ENCODE measurements at regions not wholly inside any gene's neighbourhood (a gene's known extent, or its start where the extent isn't known, plus 50 kb on each side); places are given as distances from the start of the nearest gene placed in this dataset.

- Mint-ChIP-seq H3K36me3 (no peaks in the 10 kb centered on the region), H3K9me3 (no peaks in the 10 kb centered on the region), H3K27me3 (ENCODE audit: low read depth) (no peaks in the 10 kb centered on the region; the same call in 1 of the 2 replicates), H3K4me3 (no peak overlapping the region), H3K4me1 (peaks cover 26% of the 10 kb centered on the region), H3K27ac (no peak overlapping the region)
- TF ChIP-seq MYBL2 (CRISPR knock-in tag; IDR thresholded peaks at IDR 0.05): no peak
- TF ChIP-seq JUN (CRISPR knock-in tag; IDR thresholded peaks at IDR 0.05): no peak
- TF ChIP-seq PRRX2 (CRISPR knock-in tag; IDR thresholded peaks at IDR 0.05): no peak
- TF ChIP-seq OVOL2 (CRISPR knock-in tag; IDR thresholded peaks at IDR 0.05; ENCODE audit: borderline replicate concordance): no peak
- TF ChIP-seq MXD4 (CRISPR knock-in tag; IDR thresholded peaks at IDR 0.05; ENCODE audit: borderline replicate concordance): no peak
- no peak for TF ChIP-seq ZNF138 (CRISPR knock-in tag; conservative IDR thresholded peaks at IDR 0.05)
- TF ChIP-seq ZNF263 (CRISPR knock-in tag; IDR thresholded peaks at IDR 0.05; ENCODE audit: low read depth): no peak
- no peak for TF ChIP-seq NFE2L1 (CRISPR knock-in tag; IDR thresholded peaks at IDR 0.05)
- no peak for TF ChIP-seq GABPB1 (CRISPR knock-in tag; IDR thresholded peaks at IDR 0.05)
- TF ChIP-seq RELA (CRISPR knock-in tag; IDR thresholded peaks at IDR 0.05; ENCODE audit: borderline replicate concordance): no peak
- no peak for TF ChIP-seq NR1H2 (CRISPR knock-in tag; IDR thresholded peaks at IDR 0.05)
- TF ChIP-seq, protein P1, sequence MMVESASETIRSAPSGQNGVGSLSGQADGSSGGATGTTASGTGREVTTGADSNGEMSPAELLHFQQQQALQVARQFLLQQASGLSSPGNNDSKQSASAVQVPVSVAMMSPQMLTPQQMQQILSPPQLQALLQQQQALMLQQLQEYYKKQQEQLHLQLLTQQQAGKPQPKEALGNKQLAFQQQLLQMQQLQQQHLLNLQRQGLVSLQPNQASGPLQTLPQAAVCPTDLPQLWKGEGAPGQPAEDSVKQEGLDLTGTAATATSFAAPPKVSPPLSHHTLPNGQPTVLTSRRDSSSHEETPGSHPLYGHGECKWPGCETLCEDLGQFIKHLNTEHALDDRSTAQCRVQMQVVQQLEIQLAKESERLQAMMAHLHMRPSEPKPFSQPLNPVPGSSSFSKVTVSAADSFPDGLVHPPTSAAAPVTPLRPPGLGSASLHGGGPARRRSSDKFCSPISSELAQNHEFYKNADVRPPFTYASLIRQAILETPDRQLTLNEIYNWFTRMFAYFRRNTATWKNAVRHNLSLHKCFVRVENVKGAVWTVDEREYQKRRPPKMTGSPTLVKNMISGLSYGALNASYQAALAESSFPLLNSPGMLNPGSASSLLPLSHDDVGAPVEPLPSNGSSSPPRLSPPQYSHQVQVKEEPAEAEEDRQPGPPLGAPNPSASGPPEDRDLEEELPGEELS (CRISPR knock-in tag; IDR thresholded peaks at IDR 0.05): no peak
- ChIA-PET CTCF (no interaction called here), POLR2A (no interaction called here)
- ATAC-seq (no peak), DNase-seq (ENCODE audit: low spot score) (no peak)
Observed at GRCh38 chr1:83508485-83509151, 490.3 kb downstream of the TTLL7 start.

GRCh38 chr1:83505148-83505547 lies 493.8 kb downstream of the TTLL7 start:
- ChIA-PET CTCF (no interaction called here), POLR2A (no interaction called here)
- H3K27ac Mint-ChIP-seq: no peak overlapping the region
- TF ChIP-seq, protein P2, sequence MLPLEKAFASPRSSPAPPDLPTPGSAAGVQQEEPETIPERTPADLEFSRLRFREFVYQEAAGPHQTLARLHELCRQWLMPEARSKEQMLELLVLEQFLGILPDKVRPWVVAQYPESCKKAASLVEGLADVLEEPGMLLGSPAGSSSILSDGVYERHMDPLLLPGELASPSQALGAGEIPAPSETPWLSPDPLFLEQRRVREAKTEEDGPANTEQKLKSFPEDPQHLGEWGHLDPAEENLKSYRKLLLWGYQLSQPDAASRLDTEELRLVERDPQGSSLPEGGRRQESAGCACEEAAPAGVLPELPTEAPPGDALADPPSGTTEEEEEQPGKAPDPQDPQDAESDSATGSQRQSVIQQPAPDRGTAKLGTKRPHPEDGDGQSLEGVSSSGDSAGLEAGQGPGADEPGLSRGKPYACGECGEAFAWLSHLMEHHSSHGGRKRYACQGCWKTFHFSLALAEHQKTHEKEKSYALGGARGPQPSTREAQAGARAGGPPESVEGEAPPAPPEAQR (CRISPR knock-in tag; IDR thresholded peaks at IDR 0.05): no peak
- no peak for TF ChIP-seq ZNF219 (CRISPR knock-in tag; IDR thresholded peaks at IDR 0.05; ENCODE audit: borderline replicate concordance)
- TF ChIP-seq ZNF671 (CRISPR knock-in tag; IDR thresholded peaks at IDR 0.05): no peak
- TF ChIP-seq, protein P3, sequence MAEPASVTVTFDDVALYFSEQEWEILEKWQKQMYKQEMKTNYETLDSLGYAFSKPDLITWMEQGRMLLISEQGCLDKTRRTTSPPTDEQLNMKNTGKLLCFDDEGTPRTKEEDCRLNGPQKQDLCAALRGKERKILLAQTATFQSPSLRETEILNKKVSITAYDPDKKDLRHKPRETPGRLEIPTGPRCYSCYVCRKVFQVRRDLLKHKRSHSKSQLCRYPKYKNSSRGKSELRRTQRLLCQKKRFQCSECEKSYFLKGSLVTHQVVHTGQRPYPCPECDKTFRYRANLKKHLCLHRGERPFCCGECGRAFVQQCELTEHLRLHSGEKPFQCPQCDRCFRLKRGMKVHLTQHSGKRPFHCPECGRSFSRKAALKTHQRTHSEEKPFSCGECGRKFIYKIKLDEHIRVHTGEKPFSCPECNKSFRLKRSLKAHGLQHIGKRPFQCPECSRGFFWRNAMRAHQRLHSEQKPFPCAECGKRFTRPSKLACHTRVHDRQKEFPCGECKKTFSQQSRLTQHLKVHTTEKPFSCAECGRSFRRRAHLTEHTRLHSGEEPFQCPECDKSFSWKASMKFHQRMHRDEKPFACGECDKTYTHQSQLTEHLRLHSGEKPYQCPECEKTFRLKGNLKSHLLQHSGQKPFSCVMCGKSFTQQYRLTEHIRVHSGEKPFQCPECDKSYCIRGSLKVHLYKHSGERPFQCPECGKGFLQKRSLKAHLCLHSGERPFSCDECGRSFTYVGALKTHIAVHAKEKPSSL (CRISPR knock-in tag; conservative IDR thresholded peaks at IDR 0.05): no peak
- TF ChIP-seq, protein P4, sequence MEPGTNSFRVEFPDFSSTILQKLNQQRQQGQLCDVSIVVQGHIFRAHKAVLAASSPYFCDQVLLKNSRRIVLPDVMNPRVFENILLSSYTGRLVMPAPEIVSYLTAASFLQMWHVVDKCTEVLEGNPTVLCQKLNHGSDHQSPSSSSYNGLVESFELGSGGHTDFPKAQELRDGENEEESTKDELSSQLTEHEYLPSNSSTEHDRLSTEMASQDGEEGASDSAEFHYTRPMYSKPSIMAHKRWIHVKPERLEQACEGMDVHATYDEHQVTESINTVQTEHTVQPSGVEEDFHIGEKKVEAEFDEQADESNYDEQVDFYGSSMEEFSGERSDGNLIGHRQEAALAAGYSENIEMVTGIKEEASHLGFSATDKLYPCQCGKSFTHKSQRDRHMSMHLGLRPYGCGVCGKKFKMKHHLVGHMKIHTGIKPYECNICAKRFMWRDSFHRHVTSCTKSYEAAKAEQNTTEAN (CRISPR knock-in tag; IDR thresholded peaks at IDR 0.05): no peak
- TF ChIP-seq GABPB1 (CRISPR knock-in tag; IDR thresholded peaks at IDR 0.05): no peak
- TF ChIP-seq IRF2 (CRISPR knock-in tag; IDR thresholded peaks at IDR 0.05; ENCODE audit: borderline replicate concordance, low read depth): no peak
- TF ChIP-seq PRRX2 (CRISPR knock-in tag; IDR thresholded peaks at IDR 0.05): no peak
- TF ChIP-seq ESRRA (CRISPR knock-in tag; IDR thresholded peaks at IDR 0.05; ENCODE audit: borderline replicate concordance): no peak
- TF ChIP-seq SP1 (CRISPR knock-in tag; conservative IDR thresholded peaks at IDR 0.05): no peak
- no peak for TF ChIP-seq ZNF263 (CRISPR knock-in tag; IDR thresholded peaks at IDR 0.05; ENCODE audit: low read depth)
- no peak for TF ChIP-seq AFF4 (CRISPR knock-in tag; IDR thresholded peaks at IDR 0.05; ENCODE audit: borderline replicate concordance)
- no peak for TF ChIP-seq ZNF121 (CRISPR knock-in tag; IDR thresholded peaks at IDR 0.05)
- H3K9me3 Mint-ChIP-seq: no peaks in the 10 kb centered on the region
- DNase-seq (ENCODE audit: low spot score): no peak
- H3K27me3 Mint-ChIP-seq (ENCODE audit: low read depth): no peaks in the 10 kb centered on the region
- H3K4me1 Mint-ChIP-seq: peaks cover 9% of the 10 kb centered on the region
- no peak overlapping the region for H3K4me3 Mint-ChIP-seq
- ATAC-seq: no peak
- no peaks in the 10 kb centered on the region for H3K36me3 Mint-ChIP-seq
